IMR-90 (cell line): ENCODE measurements at regions not wholly inside any gene's neighbourhood (a gene's known extent, or its start where the extent isn't known, plus 50 kb on each side); places are given as distances from the start of the nearest gene placed in this dataset.

Experiments
- BHLHE40 ChIP-seq: fragments of 150-350 bp; IDR thresholded peaks from 2 replicates; pipeline ENCODE4 v1.6.1; 2016; ENCODE audit warnings: mild to moderate bottlenecking, low read depth, low read length
- CEBPB ChIP-seq: IDR thresholded peaks from 2 replicates; pipeline ENCODE4 v1.6.1; 2012; ENCODE audit warnings: low read depth, low read length, improper control_type of control experiment
- CTCF ChIP-seq: conservative IDR thresholded peaks from 2 replicates; pipeline ENCODE4 v1.5.1; 2012; ENCODE audit warnings: mild to moderate bottlenecking, low read depth, low read length, improper control_type of control experiment
- ELK1 ChIP-seq: fragments of 150-350 bp; IDR thresholded peaks from 2 replicates; pipeline ENCODE4 v1.6.1; 2016; ENCODE audit warnings: low read depth, mild to moderate bottlenecking, low read length, moderate library complexity, borderline replicate concordance
- FOS ChIP-seq: fragments of 150-350 bp; IDR thresholded peaks from 2 replicates; pipeline ENCODE4 v1.6.1; 2016; ENCODE audit warnings: low read depth, low read length
- MAFK ChIP-seq: IDR thresholded peaks from 2 replicates; pipeline ENCODE4 v1.6.1; 2012; ENCODE audit warnings: low read depth, low read length, improper control_type of control experiment
- MAZ ChIP-seq: IDR thresholded peaks from 2 replicates; pipeline ENCODE4 v1.6.1; 2012; ENCODE audit warnings: low read depth, mild to moderate bottlenecking, low read length, improper control_type of control experiment, moderate library complexity, borderline replicate concordance
- MXI1 ChIP-seq: IDR thresholded peaks from 2 replicates; pipeline ENCODE4 v1.6.1; 2012; ENCODE audit warnings: low read depth, mild to moderate bottlenecking, low read length, moderate library complexity, borderline replicate concordance
- NFE2L2 ChIP-seq: fragments of 150-350 bp; IDR thresholded peaks from 2 replicates; pipeline ENCODE4 v1.6.1; 2016; ENCODE audit warnings: low read depth, mild to moderate bottlenecking, low read length
- POLR2A ChIP-seq: IDR thresholded peaks from 2 replicates; pipeline ENCODE4 v1.6.1; 2012; ENCODE audit warnings: mild to moderate bottlenecking, low read depth, low read length
- RAD21 ChIP-seq: IDR thresholded peaks from 2 replicates; pipeline ENCODE4 v1.6.1; 2012; ENCODE audit warnings: low read length, improper control_type of control experiment
- RFX5 ChIP-seq: IDR thresholded peaks from 2 replicates; pipeline ENCODE4 v1.8.0; 2012; ENCODE audit warnings: low read depth, mild to moderate bottlenecking, low read length, moderate library complexity
- SMC3 ChIP-seq: fragments of 150-350 bp; IDR thresholded peaks from 2 replicates; pipeline ENCODE4 v1.6.1; 2016; ENCODE audit warnings: low read depth, mild to moderate bottlenecking, antibody characterized with exemption, low read length, moderate library complexity
- USF2 ChIP-seq: fragments of 150-350 bp; IDR thresholded peaks from 2 replicates; pipeline ENCODE4 v1.6.1; 2017; ENCODE audit warnings: mild to moderate bottlenecking, antibody characterized with exemption, low read length, low read depth

DNA sequence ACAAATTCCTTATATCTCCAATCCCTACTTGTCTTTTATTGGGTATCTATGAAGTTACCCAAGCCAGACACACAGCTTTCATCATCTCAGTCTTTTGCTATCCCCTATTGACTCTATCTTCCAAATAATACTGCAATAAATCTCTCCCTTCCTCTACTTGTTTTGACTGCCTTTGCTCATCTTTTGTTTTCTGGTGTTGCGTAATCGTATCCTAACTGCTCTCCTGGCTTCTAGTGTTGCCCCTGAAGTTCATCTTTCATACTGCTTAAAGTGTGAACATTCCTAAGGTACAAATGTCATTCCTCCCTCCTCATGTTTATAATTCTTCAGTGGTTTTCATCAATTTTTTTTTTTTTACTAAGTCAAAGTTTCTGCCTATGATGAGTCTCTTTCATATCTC is 491.3 kb upstream of the DCC start:
- TF ChIP-seq CTCF (no peak), POLR2A (no peak), CEBPB (peak; percentile 86), MAZ (no peak), FOS (no peak), ELK1 (no peak), RAD21 (no peak), RFX5 (no peak), NFE2L2 (no peak), MXI1 (no peak), USF2 (no peak), BHLHE40 (no peak), MAFK (no peak), SMC3 (no peak)
